Right ventricle myocardium inferior (tissue), 1 donor: ENCODE measurements at regions not wholly inside any gene's neighbourhood (a gene's known extent, or its start where the extent isn't known, plus 50 kb on each side); places are given as distances from the start of the nearest gene placed in this dataset. TPM values are rescaled to one million over a fixed set of nuclear protein-coding genes. Genes with fewer than 3 reads are reported as not detected.
"Not testable (repeated sequence)": the region's sequence is repeated elsewhere in the genome, so short reads cannot be mapped to it uniquely, and the experiment has no call there.

Experiments
- ATAC-seq: fragments of 200-7000 bp; cut with Tn5 transposase; one replicate; pipeline ENCODE4 v1.9.1; 2020; ENCODE audit warnings: mild to moderate bottlenecking, moderate library complexity
- DNase-seq: peaks from one replicate; pipeline ENCODE4 v3.0.0; 2021; ENCODE audit errors: missing footprints
- intact Hi-C: fragments of 100-400 bp; cut with DNase I; formaldehyde crosslinking; loops from one replicate; pipeline ENCODE4 v1.11.0; 2022
- microRNA-seq: library from miRNA; unstranded; fragments of <30 nt; microRNA quantifications from one replicate; pipeline ENCODE4 v1.2.0, GENCODE V29; 2020
- donor health status: DM: no; HTN: yes; CAD: no; lungs with severe emphysema.

- intact Hi-C loops, result no loop called here
- DNase-seq (no peak), ATAC-seq (no peak)
Measured at GRCh38 chrX:123093792-123094191, 90.3 kb upstream of the GRIA3 start.

GRCh38 chrX:123108513-123109427 lies 75.3 kb upstream of the GRIA3 start:
- intact Hi-C loops, result no loop called here
- ATAC-seq (no peak), DNase-seq (no peak)

- DNase-seq (no peak), ATAC-seq (no peak)
- intact Hi-C loops, result no loop called here
Measured at GRCh38 chrX:123121241-123121640, 62.8 kb upstream of the GRIA3 start.

- intact Hi-C loops, DNase-seq, ATAC-seq: not testable (repeated sequence)
Measured at GRCh38 chrX:123129805-123130204, 54.3 kb upstream of the GRIA3 start.

Small RNAs in the stretch of these regions (microRNA-seq; reads per million reads assigned to microRNA genes)
- not detected for gene MIR3672
